Mucosa of descending colon (tissue), 3 donors: ENCODE measurements at regions not wholly inside any gene's neighbourhood (a gene's known extent, or its start where the extent isn't known, plus 50 kb on each side); places are given as distances from the start of the nearest gene placed in this dataset.

Source experiments
- ATAC-seq: fragments of 200-7000 bp; cut with Tn5 transposase; one replicate; pipeline ENCODE4 v1.9.1; 2020; ENCODE audit warnings: mild to moderate bottlenecking, moderate library complexity
- DNase-seq, 3 donors: peaks; one replicate each; pipeline ENCODE4 v3.0.0-alpha.2; 2020
- H3K36me3 ChIP-seq: fragments of 200-600 bp; one replicate; pipeline ENCODE4 v1.8.0; 2021; ENCODE audit warnings: low read depth, mild to moderate bottlenecking
- H3K4me1 ChIP-seq: fragments of 200-600 bp; one replicate; pipeline ENCODE4 v1.8.0; 2021; ENCODE audit warnings: low read depth, mild to moderate bottlenecking
- H3K4me3 ChIP-seq: fragments of 200-600 bp; one replicate; pipeline ENCODE4 v1.8.0; 2021; ENCODE audit warnings: mild to moderate bottlenecking
- H3K9me3 ChIP-seq: fragments of 200-600 bp; one replicate; pipeline ENCODE4 v1.8.0; 2021; ENCODE audit warnings: mild to moderate bottlenecking
- CTCF ChIP-seq: fragments of 200-600 bp; IDR thresholded peaks from one replicate; pipeline ENCODE4 v1.8.0; 2022; ENCODE audit warnings: antibody characterized with exemption, mild to moderate bottlenecking
- intact Hi-C, 2 donors: fragments of 100-400 bp; cut with DNase I in 1 of 2; cut with micrococcal nuclease in 1 of 2; formaldehyde crosslinking; loops; one replicate each; pipeline versions ENCODE4 v1.11.0 to v1.11.1; 2022; cut with DNase I, micrococcal nuclease
- donor health status: DM: no; HTN: no; CAD: no; lungs with moderate emphysema.
- donor health status: DM: no; HTN: no; CAD: no.
- donor health status: DM: no; HTN: yes; CAD: no.

DNA sequence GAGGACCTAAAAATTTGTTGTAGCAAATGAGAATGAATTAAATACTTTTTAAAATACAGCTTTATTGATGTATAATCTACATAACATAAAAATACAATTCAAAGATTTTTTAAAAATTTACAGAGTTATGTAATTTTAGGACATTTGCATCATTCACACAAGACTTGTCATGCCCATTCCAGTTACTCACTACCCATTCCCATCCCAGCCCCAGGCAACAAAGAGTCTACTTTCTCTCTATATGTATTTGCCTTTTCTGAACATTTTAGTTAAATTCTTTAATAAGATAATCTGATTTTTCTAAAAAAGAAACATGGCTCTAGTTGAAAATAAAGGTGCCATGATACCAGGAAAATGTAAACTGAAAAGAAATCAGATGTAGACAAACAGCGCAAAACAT lies 354.2 kb downstream of the PMP22 start:
- Histone ChIP-seq H3K4me3 (no peak overlapping the region), H3K4me1 (no peaks in the 10 kb centered on the region), H3K9me3 (no peaks in the 10 kb centered on the region), H3K36me3 (no peaks in the 10 kb centered on the region)
- no peak for TF ChIP-seq CTCF
- no peak for DNase-seq
- ATAC-seq: no peak
- intact Hi-C loops: no loop called here

DNA sequence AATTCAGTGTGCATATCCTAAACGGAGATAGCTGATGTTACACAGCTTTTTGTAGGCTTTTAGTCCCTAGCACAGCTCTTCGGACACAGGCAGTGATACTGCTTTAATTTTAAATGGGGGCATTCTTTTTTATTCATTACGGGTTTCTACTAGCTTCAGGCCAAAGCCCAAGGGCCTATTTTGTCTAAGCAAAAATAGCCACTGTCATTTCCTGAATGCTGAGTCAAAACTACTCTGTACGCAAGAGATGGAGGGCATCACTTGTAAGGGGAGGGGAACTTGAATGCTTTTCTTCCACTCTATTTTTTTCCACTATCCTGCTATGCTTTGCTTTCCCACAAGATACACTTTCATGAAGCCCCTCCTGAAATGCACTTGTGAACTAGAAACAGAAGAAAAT lies 360.7 kb downstream of the PMP22 start:
- Histone ChIP-seq H3K4me3 (no peak overlapping the region), H3K9me3 (no peaks in the 10 kb centered on the region), H3K36me3 (no peaks in the 10 kb centered on the region), H3K4me1 (no peaks in the 10 kb centered on the region)
- intact Hi-C loops: no loop called here
- ATAC-seq (no peak), DNase-seq (no peak)
- TF ChIP-seq CTCF: no peak

- DNase-seq (no peak), ATAC-seq (no peak)
- H3K36me3 ChIP-seq: no peaks in the 10 kb centered on the region
- H3K9me3 ChIP-seq: no peaks in the 10 kb centered on the region
- intact Hi-C loops: no loop called here
- no peak for TF ChIP-seq CTCF
- H3K4me1 ChIP-seq: no peaks in the 10 kb centered on the region
- H3K4me3 ChIP-seq: no peak overlapping the region
These were observed 361.3 kb downstream of the PMP22 start for GRCh38 chr17:14903854-14904253.

DNA sequence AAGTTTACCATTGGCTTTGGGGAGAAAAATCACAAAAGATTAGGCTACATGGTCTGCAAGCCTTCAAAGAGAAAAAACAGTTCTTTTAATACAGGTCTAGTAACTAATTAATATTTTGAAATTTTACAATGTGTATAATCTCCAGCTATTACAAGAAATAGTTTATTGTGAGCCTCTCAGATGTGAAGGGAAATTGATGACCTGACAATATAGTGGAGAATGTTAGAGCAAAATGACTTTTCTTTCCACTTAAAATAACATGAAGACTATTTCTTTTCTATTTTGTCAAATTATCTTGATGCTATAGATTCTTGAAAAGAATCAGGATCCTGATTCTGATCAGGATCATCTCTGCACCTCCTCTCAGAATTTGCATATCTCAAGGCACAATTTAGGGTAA lies 362.3 kb downstream of the PMP22 start:
- TF ChIP-seq CTCF: no peak
- Histone ChIP-seq H3K36me3 (no peaks in the 10 kb centered on the region), H3K9me3 (no peaks in the 10 kb centered on the region), H3K4me3 (no peak overlapping the region), H3K4me1 (no peaks in the 10 kb centered on the region)
- no peak for ATAC-seq
- intact Hi-C loops: no loop called here
- no peak for DNase-seq

- ATAC-seq: no peak
- intact Hi-C loops: no loop called here
- H3K4me1 ChIP-seq: no peaks in the 10 kb centered on the region
- no peak overlapping the region for H3K4me3 ChIP-seq
- H3K9me3 ChIP-seq: no peaks in the 10 kb centered on the region
- no peak for DNase-seq
- TF ChIP-seq CTCF: no peak
- H3K36me3 ChIP-seq: no peaks in the 10 kb centered on the region
These were observed 362.8 kb downstream of the PMP22 start for GRCh38 chr17:14902297-14902696.

DNA sequence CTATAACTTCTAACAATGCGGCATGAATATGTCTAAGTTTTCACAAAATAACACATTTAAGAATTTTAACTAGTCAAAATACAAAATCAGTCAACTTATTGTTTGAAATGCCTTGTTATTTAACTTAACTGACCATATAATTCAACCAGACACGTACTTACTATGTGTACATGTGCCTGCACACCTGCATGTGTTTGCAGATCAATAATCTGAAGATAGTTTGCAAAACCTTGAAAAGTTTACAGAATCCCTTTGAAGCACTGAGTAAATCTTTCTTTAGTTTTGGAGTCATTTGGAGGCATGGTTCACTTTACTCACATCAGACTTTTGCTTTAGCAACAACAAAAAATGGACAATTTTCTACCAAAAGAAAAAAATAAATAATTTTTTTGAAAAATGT lies 363.8 kb downstream of the PMP22 start:
- ATAC-seq: no peak
- no peak for DNase-seq
- intact Hi-C loops: no loop called here
- no peaks in the 10 kb centered on the region for H3K4me1 ChIP-seq
- no peak overlapping the region for H3K4me3 ChIP-seq
- TF ChIP-seq CTCF: no peak
- no peaks in the 10 kb centered on the region for H3K36me3 ChIP-seq
- H3K9me3 ChIP-seq: no peaks in the 10 kb centered on the region
